Superior temporal gyrus (tissue), 1 donor: ENCODE measurements at regions not wholly inside any gene's neighbourhood (a gene's known extent, or its start where the extent isn't known, plus 50 kb on each side); places are given as distances from the start of the nearest gene placed in this dataset.

ENCODE experiments used
- DNase-seq: peaks from one replicate; pipeline ENCODE4 v3.0.0-alpha.2; 2016; ENCODE audit errors: extremely low spot score

GRCh38 chr2:114065731-114066130 lies 175.8 kb downstream of the ACTR3 start:
- no peak for DNase-seq

DNA sequence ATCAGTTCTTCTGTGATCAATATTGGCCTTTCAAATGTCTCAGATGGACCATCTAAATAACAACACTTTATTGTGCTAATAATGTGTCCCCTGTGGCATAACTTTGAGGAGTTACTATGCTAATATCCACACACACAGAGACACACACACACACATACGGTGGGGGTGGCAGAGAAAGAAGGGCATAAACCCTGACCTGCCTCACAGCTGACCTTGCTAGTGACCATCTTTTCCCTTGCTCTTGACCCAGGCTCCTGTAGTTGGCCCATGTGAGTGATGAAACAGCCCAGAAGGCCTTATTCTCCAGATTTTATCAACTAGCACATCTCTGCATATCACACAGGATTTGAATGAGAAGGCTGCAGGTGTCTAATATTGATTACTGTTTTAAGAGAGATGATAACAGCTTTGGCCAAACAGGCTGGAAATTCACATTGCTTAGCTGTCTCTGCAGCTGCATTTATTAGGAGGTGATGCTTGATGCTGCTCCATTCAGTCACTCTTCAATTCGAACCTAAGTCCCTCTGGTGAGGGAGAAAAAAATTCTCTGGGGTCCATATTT lies 176.4 kb downstream of the ACTR3 start:
- no peak for DNase-seq

DNA sequence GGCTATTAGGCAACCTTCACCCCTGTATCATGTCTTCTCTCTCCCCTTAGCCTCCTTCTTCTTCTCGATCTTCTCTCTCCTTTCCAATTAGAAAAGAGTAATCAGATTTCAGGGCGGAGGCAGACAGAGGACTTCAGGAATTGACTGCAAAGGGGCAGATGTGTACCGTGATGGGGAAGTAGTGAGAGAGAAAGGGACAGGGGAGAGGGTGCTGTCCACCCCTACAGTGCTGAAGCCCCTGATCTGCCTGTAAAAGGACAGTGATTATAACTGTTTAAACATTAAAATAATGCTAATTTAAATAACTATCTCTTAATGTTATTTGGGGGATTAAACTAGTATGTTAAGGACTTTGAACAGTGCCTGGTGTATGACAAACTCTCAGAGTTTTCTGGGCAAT lies 178.5 kb downstream of the ACTR3 start:
- no peak for DNase-seq

DNA sequence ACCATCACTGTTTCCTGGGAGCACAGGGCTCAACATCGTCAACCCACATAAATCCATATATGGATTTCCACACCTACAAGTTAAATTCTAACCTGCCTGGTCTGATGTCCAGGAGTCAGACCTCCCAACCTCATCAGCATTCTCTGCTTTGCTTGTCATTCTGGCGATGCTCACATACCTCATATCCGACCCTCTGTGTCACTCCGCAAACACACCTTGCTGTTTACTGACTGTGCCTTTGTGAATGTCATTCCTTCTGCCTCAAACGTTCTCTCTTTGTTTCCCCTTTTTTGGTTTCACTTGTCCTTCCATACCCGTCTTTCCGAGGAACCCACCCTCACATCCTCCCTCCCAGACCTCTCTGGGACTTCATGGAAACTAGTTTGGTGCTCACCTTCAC lies 187.1 kb downstream of the ACTR3 start:
- DNase-seq = no peak

DNA sequence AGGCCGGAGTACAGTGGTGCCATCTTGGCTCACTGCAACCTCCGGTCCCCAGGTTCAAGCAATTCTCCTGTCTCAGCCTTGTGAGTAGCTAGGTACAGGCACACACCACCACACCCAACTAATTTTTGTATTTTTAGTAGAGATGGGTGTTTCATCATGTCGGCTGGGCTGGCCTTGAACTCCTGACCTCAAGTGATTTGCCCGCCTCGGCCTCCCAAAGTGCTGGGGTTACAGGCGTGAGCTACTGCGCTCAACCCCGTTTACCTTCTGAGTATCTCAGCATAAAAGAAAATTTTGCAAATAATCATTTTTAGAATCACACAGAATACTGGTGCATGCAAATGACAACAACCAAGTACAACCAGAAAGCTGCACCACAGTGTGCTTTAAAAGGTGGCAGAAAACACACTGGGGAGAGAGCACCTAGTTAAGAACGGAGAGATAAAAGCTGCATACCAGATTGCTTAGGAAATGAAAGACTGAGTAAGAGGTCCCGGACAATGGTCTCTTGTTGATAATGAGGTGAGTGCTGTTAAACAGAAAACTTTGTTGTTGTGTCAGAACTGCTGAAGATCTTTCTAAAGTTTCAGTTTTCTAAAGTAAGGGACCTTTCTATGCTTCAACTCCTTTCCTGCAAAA lies 189.6 kb downstream of the ACTR3 start:
- DNase-seq = no peak

DNA sequence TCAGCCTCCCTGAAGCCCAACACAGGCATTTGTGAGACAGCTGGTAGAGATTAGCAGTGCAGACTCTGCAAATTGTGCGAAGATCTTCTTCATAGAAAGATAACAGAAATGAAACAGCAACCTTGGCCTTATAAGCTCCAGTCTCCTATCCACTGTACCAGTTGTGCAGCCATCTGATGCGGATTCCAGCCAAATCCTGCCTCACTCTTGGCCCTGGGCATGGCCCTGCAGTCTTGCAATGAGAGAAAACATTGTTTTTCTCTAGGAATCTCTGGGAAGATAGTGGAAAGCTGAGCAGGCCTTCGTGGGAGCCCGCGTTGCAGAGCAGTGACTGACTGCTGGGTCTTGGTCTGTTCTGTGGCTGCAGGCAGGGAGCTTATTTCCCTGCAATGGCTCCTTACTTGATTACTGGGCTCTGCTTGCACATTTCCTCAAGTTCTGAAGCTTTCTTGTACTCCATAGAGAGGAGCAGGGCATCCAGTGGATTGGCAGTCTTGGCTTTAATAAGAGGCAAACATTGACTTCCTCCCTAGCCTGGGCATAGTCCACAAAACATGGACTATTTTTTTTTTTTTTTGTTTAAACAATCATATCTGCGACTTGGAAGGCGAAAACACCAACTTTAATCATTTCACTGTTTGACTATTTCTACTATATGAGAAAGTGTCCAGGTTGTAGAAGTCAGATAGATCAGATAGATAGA lies 193.0 kb downstream of the ACTR3 start:
- no peak for DNase-seq

DNA sequence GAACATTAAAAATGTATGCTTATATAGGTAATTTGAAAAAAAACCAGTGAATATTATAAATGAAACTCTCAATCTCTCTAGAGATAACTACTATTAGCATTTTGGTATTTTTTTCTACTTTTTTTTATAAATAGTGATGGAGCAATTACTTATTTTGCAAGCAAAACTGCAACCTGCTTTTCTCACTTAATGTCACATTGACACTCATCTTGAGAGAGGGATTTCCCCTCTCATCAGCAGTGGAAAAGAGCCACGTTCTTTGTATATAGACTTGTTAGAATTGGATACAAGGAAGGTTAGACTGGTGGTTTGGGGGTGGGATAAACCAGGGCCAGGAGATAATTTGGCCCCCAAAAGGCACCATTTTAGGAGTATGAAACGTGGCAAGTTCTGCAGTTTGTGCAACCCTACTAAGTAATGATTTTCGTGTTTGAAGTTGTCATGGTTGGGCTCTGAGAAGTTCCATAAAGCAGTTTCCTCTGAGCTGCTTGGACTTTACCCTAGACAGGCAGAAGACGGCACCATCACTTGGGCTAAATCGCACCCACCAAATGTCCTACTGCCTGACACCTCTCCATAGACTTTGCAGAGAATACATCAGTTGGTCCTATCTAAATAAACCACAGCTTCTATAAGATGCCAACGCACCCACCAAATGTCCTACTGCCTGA lies 194.0 kb downstream of the ACTR3 start:
- no peak for DNase-seq

- no peak for DNase-seq
Measured at GRCh38 chr2:114085238-114085637, 195.3 kb downstream of the ACTR3 start.

- DNase-seq = no peak
Measured at GRCh38 chr2:114085992-114086391, 196.1 kb downstream of the ACTR3 start.

DNA sequence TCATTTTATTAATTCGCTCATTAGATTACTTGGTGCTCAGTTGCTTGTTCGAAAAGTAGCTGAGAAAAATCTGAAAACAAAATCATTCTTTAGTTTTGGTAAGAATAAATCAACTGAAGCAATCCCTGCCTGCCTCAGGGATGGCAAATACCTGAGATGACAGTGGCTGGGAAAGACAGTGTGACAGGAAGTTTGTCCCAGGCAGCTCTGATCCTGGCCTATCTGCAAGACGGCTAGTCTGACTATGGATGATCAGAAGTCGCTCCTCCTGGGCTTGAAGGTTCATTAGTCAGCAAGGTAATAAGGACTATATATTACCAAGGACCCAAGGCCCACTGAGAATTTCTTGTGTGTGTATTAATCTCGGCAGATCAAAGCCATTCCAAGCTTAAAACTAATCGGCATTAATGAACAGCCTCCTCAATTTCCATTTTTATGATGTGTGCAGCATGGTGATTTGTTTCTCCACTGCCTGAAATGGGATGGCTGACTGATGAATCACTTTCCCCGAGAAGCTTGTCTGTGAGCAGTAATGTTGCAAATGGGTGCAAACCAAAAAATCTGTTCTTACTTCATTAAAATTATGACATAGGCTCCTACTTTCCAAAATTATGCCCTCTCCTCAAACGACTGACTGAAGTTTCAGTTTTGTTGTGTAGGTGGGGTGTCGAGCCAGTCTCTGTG lies 199.9 kb downstream of the ACTR3 start:
- peak; percentile 17 for DNase-seq

DNA sequence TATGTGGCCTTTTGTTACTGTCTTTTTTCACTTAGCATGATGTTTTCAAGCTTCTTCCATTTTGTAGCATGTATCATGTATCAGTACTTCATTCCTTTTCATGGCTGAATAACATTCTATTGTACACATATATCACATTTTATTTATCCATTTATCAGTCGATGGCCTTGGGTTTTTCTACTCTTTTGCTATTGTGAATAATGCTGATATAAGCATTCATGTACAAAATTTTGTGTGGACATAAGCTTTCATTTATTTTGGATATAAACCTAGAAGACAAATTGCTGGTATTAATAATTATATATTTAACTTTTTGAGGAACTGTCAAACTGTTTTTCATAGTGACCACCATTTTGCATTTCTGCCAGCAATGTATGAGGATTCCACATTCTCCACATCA lies 201.1 kb downstream of the ACTR3 start:
- no peak for DNase-seq

DNA sequence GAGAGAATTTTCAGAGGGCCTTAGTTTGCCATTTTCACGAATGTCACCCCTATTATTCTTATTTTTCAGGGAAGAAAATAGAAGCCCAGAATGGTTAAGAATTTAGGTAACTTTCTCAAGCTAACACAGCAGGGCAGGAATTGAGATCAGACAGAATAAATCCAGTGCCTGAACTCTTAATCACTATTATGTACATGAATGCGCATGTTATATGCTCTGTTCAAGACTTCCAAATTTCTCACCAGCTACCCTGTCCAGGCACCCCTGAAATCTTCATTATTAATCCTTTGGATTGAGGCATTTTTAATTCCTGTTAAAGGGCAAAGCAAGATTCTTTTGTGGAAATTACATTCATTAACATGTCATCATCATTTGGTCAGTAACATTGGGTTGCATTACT lies 218.4 kb downstream of the ACTR3 start:
- DNase-seq = no peak

DNA sequence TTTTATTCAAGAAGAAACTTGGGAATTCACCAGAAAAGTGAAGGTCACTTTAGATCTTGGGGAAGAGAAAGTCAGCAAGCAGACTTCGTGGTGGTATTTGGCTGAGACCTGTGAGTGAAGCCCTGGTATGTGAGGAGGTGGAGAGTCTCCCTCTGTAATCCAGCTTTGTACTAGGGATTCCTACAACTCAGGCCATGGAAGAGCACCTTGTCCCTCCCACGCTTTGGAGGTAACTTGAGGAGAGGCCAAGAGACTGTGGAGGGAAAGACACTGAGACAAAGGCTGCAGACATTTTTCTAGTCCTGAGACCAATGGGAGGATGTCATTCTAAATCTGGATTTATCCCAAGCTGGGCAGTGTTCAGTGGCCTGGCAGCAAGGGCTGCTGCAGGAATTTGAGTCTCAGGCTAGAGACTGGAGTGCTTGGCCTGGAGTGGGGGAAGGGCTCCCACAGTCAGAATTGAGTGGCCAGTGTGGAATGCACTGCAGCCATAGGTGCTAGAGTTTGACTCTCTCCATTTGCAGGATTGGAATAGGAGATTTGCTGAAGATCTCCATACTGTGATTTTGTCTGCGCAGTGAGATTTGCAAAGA lies 219.0 kb downstream of the ACTR3 start:
- DNase-seq = no peak

DNA sequence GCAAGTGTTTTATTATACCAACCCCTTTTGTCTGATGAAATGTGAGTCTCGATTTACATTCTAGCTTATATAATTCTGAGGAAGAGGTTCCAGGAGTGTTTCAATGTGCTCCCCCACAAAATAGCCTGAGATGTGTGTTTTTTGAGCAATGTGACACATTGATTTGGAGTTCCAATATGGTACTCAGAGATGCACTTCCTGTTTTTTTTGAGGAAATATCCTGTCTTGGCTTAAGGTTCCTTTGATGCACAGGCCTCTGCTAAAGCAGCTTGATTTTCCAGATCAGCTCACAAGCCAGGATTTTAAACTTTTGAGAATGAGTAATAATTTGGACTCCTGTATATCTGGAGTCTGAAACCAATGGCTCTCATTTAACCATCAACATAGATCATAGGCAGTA lies 221.4 kb downstream of the ACTR3 start:
- DNase-seq = no peak

GRCh38 chr2:114113518-114113917 lies 223.6 kb downstream of the ACTR3 start:
- no peak for DNase-seq

DNA sequence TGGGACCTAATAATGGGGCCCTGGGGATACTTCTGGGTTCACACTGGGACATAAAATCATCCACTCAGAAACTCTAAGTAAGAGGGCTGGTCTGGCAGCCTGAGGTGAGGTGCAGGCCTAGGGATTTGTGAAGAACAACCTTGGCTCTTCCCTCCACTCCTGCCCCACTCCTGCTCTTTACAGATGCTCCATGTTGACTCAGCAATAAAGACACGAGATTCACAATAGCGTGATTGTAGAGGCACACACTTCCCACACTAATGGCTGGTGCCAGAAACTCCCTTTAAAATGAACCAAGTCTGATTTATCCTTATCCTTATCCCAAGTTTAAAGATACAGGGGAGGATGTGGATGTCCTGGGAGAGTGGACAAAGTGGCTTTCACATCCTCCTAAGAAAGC lies 228.2 kb downstream of the ACTR3 start:
- no peak for DNase-seq

- DNase-seq = no peak
Measured at GRCh38 chr2:114119862-114120261, 230.0 kb downstream of the ACTR3 start.

- no peak for DNase-seq
Measured at GRCh38 chr2:114122930-114123329, 233.0 kb downstream of the ACTR3 start.

- DNase-seq = no peak
Measured at GRCh38 chr2:114123925-114124324, 234.0 kb downstream of the ACTR3 start.

GRCh38 chr2:114127372-114127771 lies 237.5 kb downstream of the ACTR3 start:
- DNase-seq = no peak

DNA sequence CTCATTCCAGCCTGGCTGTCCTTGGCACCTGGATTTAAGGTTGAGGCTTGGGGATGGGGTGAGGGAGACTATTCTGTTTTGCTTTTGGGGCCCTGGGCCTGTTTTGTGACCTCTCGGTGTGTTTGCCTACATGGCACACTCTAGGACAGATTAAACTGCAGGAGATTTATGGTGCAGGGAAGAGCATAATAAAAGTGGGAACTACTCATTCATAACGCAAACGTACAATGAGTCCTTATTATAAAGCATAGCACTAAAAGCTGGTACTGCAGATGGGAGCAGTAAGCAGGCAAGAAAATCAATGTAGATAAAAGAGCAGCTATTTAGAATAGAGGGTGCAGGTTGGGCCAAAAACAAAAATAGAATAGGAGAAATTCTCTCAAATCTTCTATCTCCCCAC lies 238.4 kb downstream of the ACTR3 start:
- no peak for DNase-seq

- no peak for DNase-seq
Measured at GRCh38 chr2:114128725-114129124, 238.8 kb downstream of the ACTR3 start.
